ENCODE measurements at regions not wholly inside any gene's neighbourhood (a gene's known extent, or its start where the extent isn't known, plus 50 kb on each side); places are given as distances from the start of the nearest gene placed in this dataset.

GRCh38 chr13:39233519-39233918 is 195.3 kb downstream of the NHLRC3 start:
- DNase-seq (ENCODE audit: low read depth, low spot score): no peak

GRCh38 chr13:39244561-39245230 is 206.4 kb downstream of the NHLRC3 start:
- no peak for DNase-seq (ENCODE audit: low read depth, low spot score)

GRCh38 chr13:39245688-39246087 is 207.4 kb downstream of the NHLRC3 start:
- no peak for DNase-seq (ENCODE audit: low read depth, low spot score)

- DNase-seq (ENCODE audit: low read depth, low spot score): no peak
Measured at GRCh38 chr13:39249982-39250381, 211.7 kb downstream of the NHLRC3 start.

GRCh38 chr13:39250440-39250839 is 212.2 kb downstream of the NHLRC3 start:
- no peak for DNase-seq (ENCODE audit: low read depth, low spot score)

- DNase-seq (ENCODE audit: low read depth, low spot score): no peak
Measured at GRCh38 chr13:39251340-39251739, 213.1 kb downstream of the NHLRC3 start.

- DNase-seq (ENCODE audit: low read depth, low spot score): no peak
Measured at GRCh38 chr13:39253774-39254173, 215.5 kb downstream of the NHLRC3 start.

- no peak for DNase-seq (ENCODE audit: low read depth, low spot score)
Measured at GRCh38 chr13:39254601-39255000, 216.3 kb downstream of the NHLRC3 start.

- no peak for DNase-seq (ENCODE audit: low read depth, low spot score)
Measured at GRCh38 chr13:39257642-39258041, 219.4 kb downstream of the NHLRC3 start.

- no peak for DNase-seq (ENCODE audit: low read depth, low spot score)
Measured at GRCh38 chr13:39259371-39260140, 221.3 kb downstream of the NHLRC3 start.

- DNase-seq (ENCODE audit: low read depth, low spot score): no peak
Measured at GRCh38 chr13:39263033-39263432, 224.8 kb downstream of the NHLRC3 start.

- no peak for DNase-seq (ENCODE audit: low read depth, low spot score)
Measured at GRCh38 chr13:39263531-39263930, 225.3 kb downstream of the NHLRC3 start.

- no peak for DNase-seq (ENCODE audit: low read depth, low spot score)
Measured at GRCh38 chr13:39266426-39266825, 228.2 kb downstream of the NHLRC3 start.

GRCh38 chr13:39268398-39268797 is 230.1 kb downstream of the NHLRC3 start:
- DNase-seq (ENCODE audit: low read depth, low spot score): no peak

GRCh38 chr13:39269004-39269403 is 230.7 kb downstream of the NHLRC3 start:
- DNase-seq (ENCODE audit: low read depth, low spot score): no peak

GRCh38 chr13:39269411-39269810 is 231.2 kb downstream of the NHLRC3 start:
- peak; percentile 32 for DNase-seq (ENCODE audit: low read depth, low spot score)

- no peak for DNase-seq (ENCODE audit: low read depth, low spot score)
Measured at GRCh38 chr13:39272994-39273393, 234.7 kb downstream of the NHLRC3 start.

GRCh38 chr13:39273953-39274738 is 235.9 kb downstream of the NHLRC3 start:
- DNase-seq (ENCODE audit: low read depth, low spot score): no peak

- DNase-seq (ENCODE audit: low read depth, low spot score): no peak
Measured at GRCh38 chr13:39274739-39275325, 236.6 kb downstream of the NHLRC3 start.

- no peak for DNase-seq (ENCODE audit: low read depth, low spot score)
Measured at GRCh38 chr13:39279077-39279476, 240.8 kb downstream of the NHLRC3 start.

GRCh38 chr13:39281539-39282150 is 243.4 kb downstream of the NHLRC3 start:
- no peak for DNase-seq (ENCODE audit: low read depth, low spot score)

Measured in smooth muscle cell of the brain vasculature (primary cell).